ENCODE measurements at regions not wholly inside any gene's neighbourhood (a gene's known extent, or its start where the extent isn't known, plus 50 kb on each side); places are given as distances from the start of the nearest gene placed in this dataset.

- DNase-seq = no peak
Measured at GRCh38 chr2:163259489-163259888, 420.9 kb upstream of the KCNH7 start.

GRCh38 chr2:163255086-163255485, 416.5 kb upstream of the KCNH7 start:
- DNase-seq = no peak

- DNase-seq = no peak
Measured at GRCh38 chr2:163253621-163254285, 415.2 kb upstream of the KCNH7 start.

GRCh38 chr2:163252199-163252598, 413.6 kb upstream of the KCNH7 start:
- DNase-seq = no peak

- DNase-seq = no peak
Measured at GRCh38 chr2:163248376-163249253, 410.0 kb upstream of the KCNH7 start.

- DNase-seq = no peak
Measured at GRCh38 chr2:163247847-163248220, 409.3 kb upstream of the KCNH7 start.

- DNase-seq = no peak
Measured at GRCh38 chr2:163247156-163247846, 408.7 kb upstream of the KCNH7 start.

- no peak for DNase-seq
Measured at GRCh38 chr2:163246135-163246534, 407.6 kb upstream of the KCNH7 start.

GRCh38 chr2:163236553-163236952, 398.0 kb upstream of the KCNH7 start:
- no peak for DNase-seq

GRCh38 chr2:163231666-163232065, 393.1 kb upstream of the KCNH7 start:
- DNase-seq = no peak

- no peak for DNase-seq
Measured at GRCh38 chr2:163213661-163214081, 375.1 kb upstream of the KCNH7 start.

GRCh38 chr2:163210430-163210918, 371.9 kb upstream of the KCNH7 start:
- DNase-seq = no peak

GRCh38 chr2:163207693-163208370, 369.3 kb upstream of the KCNH7 start:
- DNase-seq = no peak

GRCh38 chr2:163205589-163206254, 367.2 kb upstream of the KCNH7 start:
- no peak for DNase-seq

GRCh38 chr2:163200741-163201140, 362.2 kb upstream of the KCNH7 start:
- no peak for DNase-seq

GRCh38 chr2:163198972-163199371, 360.4 kb upstream of the KCNH7 start:
- no peak for DNase-seq

GRCh38 chr2:163198007-163198406, 359.4 kb upstream of the KCNH7 start:
- DNase-seq = no peak

GRCh38 chr2:163191372-163191771, 352.8 kb upstream of the KCNH7 start:
- DNase-seq = no peak

- no peak for DNase-seq
Measured at GRCh38 chr2:163187995-163188655, 349.6 kb upstream of the KCNH7 start.

- no peak for DNase-seq
Measured at GRCh38 chr2:163187119-163187518, 348.6 kb upstream of the KCNH7 start.

GRCh38 chr2:163185160-163185559, 346.6 kb upstream of the KCNH7 start:
- no peak for DNase-seq
